GM10266 (cell line): ENCODE measurements at regions not wholly inside any gene's neighbourhood (a gene's known extent, or its start where the extent isn't known, plus 50 kb on each side); places are given as distances from the start of the nearest gene placed in this dataset.
"Not testable (repeated sequence)": the region's sequence is repeated elsewhere in the genome, so short reads cannot be mapped to it uniquely, and the experiment has no call there.

Experiments
- DNase-seq: peaks from one replicate; pipeline ENCODE4 v3.0.0; 2012; ENCODE audit errors: extremely low spot score
- CTCF ChIP-seq: IDR thresholded peaks from 2 replicates; pipeline ENCODE4 v1.5.1; 2012; ENCODE audit warnings: mild to moderate bottlenecking, low read depth; ENCODE audit not compliant: control insufficient read depth, insufficient read depth; ENCODE audit errors: missing control alignments

GRCh38 chr9:101968392-101968791 lies 229.9 kb upstream of the GRIN3A start:
- no peak for TF ChIP-seq CTCF

GRCh38 chr9:101966691-101967090 lies 228.2 kb upstream of the GRIN3A start:
- DNase-seq, result no peak
- TF ChIP-seq CTCF, result no peak

More at GRCh38 chr9:101968392-101968791, 229.9 kb upstream of the GRIN3A start:
- DNase-seq, result no peak

GRCh38 chr9:101957705-101958104 lies 219.3 kb upstream of the GRIN3A start:
- TF ChIP-seq CTCF, result no peak
- no peak for DNase-seq

- no peak for DNase-seq
- no peak for TF ChIP-seq CTCF
Measured at GRCh38 chr9:101951598-101951997, 213.2 kb upstream of the GRIN3A start.

GRCh38 chr9:101931756-101932155 lies 193.3 kb upstream of the GRIN3A start:
- no peak for TF ChIP-seq CTCF
- no peak for DNase-seq

- no peak for TF ChIP-seq CTCF
- no peak for DNase-seq
Measured at GRCh38 chr9:101930783-101931182, 192.3 kb upstream of the GRIN3A start.

GRCh38 chr9:101925498-101925897 lies 187.1 kb upstream of the GRIN3A start:
- DNase-seq, result no peak
- no peak for TF ChIP-seq CTCF

- DNase-seq, result no peak
- TF ChIP-seq CTCF, result no peak
Measured at GRCh38 chr9:101923451-101923850, 185.0 kb upstream of the GRIN3A start.

- DNase-seq, result not testable (repeated sequence)
Measured at GRCh38 chr9:101916948-101917347, 178.5 kb upstream of the GRIN3A start.
